WTC11 (cell line): ENCODE measurements at regions not wholly inside any gene's neighbourhood (a gene's known extent, or its start where the extent isn't known, plus 50 kb on each side); places are given as distances from the start of the nearest gene placed in this dataset.

Source experiments
- ATAC-seq: fragments of 200-7000 bp; cut with Tn5 transposase; 2 replicates; pipeline ENCODE4 v1.10.0; 2021; ENCODE audit warnings: mild to moderate bottlenecking, moderate library complexity
- CTCF ChIA-PET: fragments of 300-600 bp; sonication (Branson Sonifier 250); formaldehyde crosslinking; loops from one replicate; lab custom pipeline; 2021; ENCODE audit warnings: antibody characterized with exemption; lab: Charles Lee
- POLR2A ChIA-PET: fragments of 350-600 bp; sonication (Branson Sonifier 250); formaldehyde crosslinking; loops from one replicate; lab custom pipeline; 2021; ENCODE audit warnings: antibody characterized with exemption; lab: Charles Lee
- DNase-seq: peaks from one replicate; pipeline ENCODE4 v3.0.0; 2021; ENCODE audit warnings: low spot score
- H3K27ac Mint-ChIP-seq: 2 replicates; pipeline ENCODE4 v1.8.0; 2021; ENCODE audit warnings: mixed read lengths
- H3K27me3 Mint-ChIP-seq: 2 replicates; pipeline ENCODE4 v1.8.0; 2021; ENCODE audit warnings: low read depth, mild to moderate bottlenecking, moderate library complexity, mixed read lengths
- H3K36me3 Mint-ChIP-seq: 2 replicates; pipeline ENCODE4 v1.8.0; 2021; ENCODE audit warnings: mixed read lengths
- H3K4me1 Mint-ChIP-seq: 2 replicates; pipeline ENCODE4 v1.8.0; 2022; ENCODE audit warnings: mixed read lengths
- H3K4me3 Mint-ChIP-seq: 2 replicates; pipeline ENCODE4 v1.8.0; 2021; ENCODE audit warnings: mild to moderate bottlenecking, moderate library complexity, mixed read lengths
- H3K9me3 Mint-ChIP-seq: 2 replicates; pipeline ENCODE4 v1.8.0; 2021; ENCODE audit warnings: mixed read lengths
- ARID4B ChIP-seq: sonication (generic); formaldehyde crosslinking; IDR thresholded peaks from 2 replicates; pipeline ENCODE4 v1.8.0; 2023; ENCODE audit warnings: missing genetic modification reagents, mild to moderate bottlenecking, borderline replicate concordance
- CBFB ChIP-seq: sonication (generic); formaldehyde crosslinking; IDR thresholded peaks from 2 replicates; pipeline ENCODE4 v1.8.1; 2022; ENCODE audit warnings: mild to moderate bottlenecking, low read depth, missing genetic modification reagents
- CTCF ChIP-seq: fragments of 200-600 bp; IDR thresholded peaks from 2 replicates; pipeline ENCODE4 v1.8.0; 2022; ENCODE audit warnings: antibody characterized with exemption
- ETV6 ChIP-seq: sonication (generic); formaldehyde crosslinking; IDR thresholded peaks from 2 replicates; pipeline ENCODE4 v1.8.1; 2022; ENCODE audit warnings: mild to moderate bottlenecking, missing genetic modification reagents
- JUN ChIP-seq: sonication (generic); formaldehyde crosslinking; IDR thresholded peaks from 2 replicates; pipeline ENCODE4 v1.8.0; 2023; ENCODE audit warnings: mild to moderate bottlenecking, missing genetic modification reagents
- SMAD3 ChIP-seq: sonication (generic); formaldehyde crosslinking; IDR thresholded peaks from 2 replicates; pipeline ENCODE4 v1.8.0; 2022; ENCODE audit warnings: missing genetic modification reagents, mild to moderate bottlenecking, borderline replicate concordance
- SOX15 ChIP-seq: fragments of 250-450 bp; sonication (Bioruptor Pico); IDR thresholded peaks from 2 replicates; pipeline ENCODE4 v1.9.0; 2021; ENCODE audit warnings: mild to moderate bottlenecking
- TCF7 ChIP-seq: sonication (generic); formaldehyde crosslinking; IDR thresholded peaks from 2 replicates; pipeline ENCODE4 v1.8.0; 2022; ENCODE audit warnings: mild to moderate bottlenecking, low read depth, missing genetic modification reagents, moderate library complexity
- TP53 ChIP-seq: sonication (generic); formaldehyde crosslinking; IDR thresholded peaks from 2 replicates; pipeline ENCODE4 v1.8.1; 2023; ENCODE audit warnings: mild to moderate bottlenecking, missing genetic modification reagents
- ZNF232 ChIP-seq: sonication (generic); formaldehyde crosslinking; IDR thresholded peaks from 2 replicates; pipeline ENCODE4 v1.8.0; 2022; ENCODE audit warnings: mild to moderate bottlenecking, missing genetic modification reagents
- ZNF263 ChIP-seq: sonication (generic); formaldehyde crosslinking; IDR thresholded peaks from 2 replicates; pipeline ENCODE4 v1.8.1; 2022; ENCODE audit warnings: low read depth, mild to moderate bottlenecking, moderate library complexity, missing genetic modification reagents
- ZNF416 ChIP-seq: fragments of 250-450 bp; sonication (Bioruptor Pico); IDR thresholded peaks from 2 replicates; pipeline ENCODE4 v1.9.0; 2021; ENCODE audit warnings: mild to moderate bottlenecking, inconsistent platforms
- ZNF532 ChIP-seq: fragments of 250-450 bp; sonication (Bioruptor Pico); IDR thresholded peaks from 2 replicates; pipeline ENCODE4 v1.9.0; 2021; ENCODE audit warnings: mild to moderate bottlenecking, borderline replicate concordance
- ZNF671 ChIP-seq: fragments of 250-450 bp; sonication (Bioruptor Pico); IDR thresholded peaks from 2 replicates; pipeline ENCODE4 v1.8.0; 2021; ENCODE audit warnings: mild to moderate bottlenecking
- ZSCAN18 ChIP-seq: fragments of 250-450 bp; sonication (Bioruptor Pico); IDR thresholded peaks from 2 replicates; pipeline ENCODE4 v2.1.2; 2022; ENCODE audit warnings: mild to moderate bottlenecking, moderate library complexity
- TF ChIP-seq, protein P1 (sequence below): sonication (generic); formaldehyde crosslinking; conservative IDR thresholded peaks from 2 replicates; pipeline ENCODE4 v1.8.1; 2023; ENCODE audit warnings: mild to moderate bottlenecking, low read depth, missing genetic modification reagents, moderate library complexity

DNA sequence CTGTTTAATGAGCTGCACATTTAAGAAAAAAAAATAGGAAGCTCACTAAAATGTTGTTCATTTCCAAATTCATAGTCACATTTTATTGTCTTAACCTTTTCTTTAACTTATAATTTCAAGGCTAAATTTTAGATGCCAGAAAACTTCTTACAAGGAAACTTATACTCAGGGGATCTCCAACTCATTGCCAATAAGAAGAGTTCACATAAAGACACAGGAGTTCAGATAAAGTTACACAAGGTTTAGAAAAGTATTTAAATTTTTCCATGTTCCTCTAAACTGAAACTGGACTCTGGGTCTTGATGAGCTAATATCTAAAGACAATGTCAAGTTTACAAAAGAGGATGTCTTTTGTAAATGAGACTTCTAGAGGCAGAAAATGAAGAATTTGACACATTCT lies 190.7 kb upstream of the KCNJ16 start:
- no peak for ATAC-seq
- DNase-seq = no peak
- Mint-ChIP-seq H3K4me3 (no peak overlapping the region), H3K27me3 (no peaks in the 10 kb centered on the region), H3K9me3 (no peaks in the 10 kb centered on the region), H3K27ac (no peak overlapping the region)
- POLR2A ChIA-PET = no interaction called here
- CTCF ChIA-PET = no interaction called here
- no peak for TF ChIP-seq ETV6
- TF ChIP-seq SOX15 (CRISPR knock-in tag) = no peak
- no peak for TF ChIP-seq ZNF671
- TF ChIP-seq TP53 (CRISPR knock-in tag) = no peak
- TF ChIP-seq, protein P1, sequence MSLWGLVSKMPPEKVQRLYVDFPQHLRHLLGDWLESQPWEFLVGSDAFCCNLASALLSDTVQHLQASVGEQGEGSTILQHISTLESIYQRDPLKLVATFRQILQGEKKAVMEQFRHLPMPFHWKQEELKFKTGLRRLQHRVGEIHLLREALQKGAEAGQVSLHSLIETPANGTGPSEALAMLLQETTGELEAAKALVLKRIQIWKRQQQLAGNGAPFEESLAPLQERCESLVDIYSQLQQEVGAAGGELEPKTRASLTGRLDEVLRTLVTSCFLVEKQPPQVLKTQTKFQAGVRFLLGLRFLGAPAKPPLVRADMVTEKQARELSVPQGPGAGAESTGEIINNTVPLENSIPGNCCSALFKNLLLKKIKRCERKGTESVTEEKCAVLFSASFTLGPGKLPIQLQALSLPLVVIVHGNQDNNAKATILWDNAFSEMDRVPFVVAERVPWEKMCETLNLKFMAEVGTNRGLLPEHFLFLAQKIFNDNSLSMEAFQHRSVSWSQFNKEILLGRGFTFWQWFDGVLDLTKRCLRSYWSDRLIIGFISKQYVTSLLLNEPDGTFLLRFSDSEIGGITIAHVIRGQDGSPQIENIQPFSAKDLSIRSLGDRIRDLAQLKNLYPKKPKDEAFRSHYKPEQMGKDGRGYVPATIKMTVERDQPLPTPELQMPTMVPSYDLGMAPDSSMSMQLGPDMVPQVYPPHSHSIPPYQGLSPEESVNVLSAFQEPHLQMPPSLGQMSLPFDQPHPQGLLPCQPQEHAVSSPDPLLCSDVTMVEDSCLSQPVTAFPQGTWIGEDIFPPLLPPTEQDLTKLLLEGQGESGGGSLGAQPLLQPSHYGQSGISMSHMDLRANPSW (CRISPR knock-in tag) = no peak
- no peak for TF ChIP-seq CBFB
- no peak for TF ChIP-seq ZNF532 (CRISPR knock-in tag)
- no peak for TF ChIP-seq ZNF263 (CRISPR knock-in tag)
- TF ChIP-seq SMAD3 = no peak
- TF ChIP-seq ZNF416 (CRISPR knock-in tag) = no peak
- no peak for TF ChIP-seq ZNF232 (CRISPR knock-in tag)
- TF ChIP-seq, all 79 proteins: peak for 0
- no peaks in the 10 kb centered on the region for H3K36me3 Mint-ChIP-seq
- H3K4me1 Mint-ChIP-seq = no peaks in the 10 kb centered on the region

DNA sequence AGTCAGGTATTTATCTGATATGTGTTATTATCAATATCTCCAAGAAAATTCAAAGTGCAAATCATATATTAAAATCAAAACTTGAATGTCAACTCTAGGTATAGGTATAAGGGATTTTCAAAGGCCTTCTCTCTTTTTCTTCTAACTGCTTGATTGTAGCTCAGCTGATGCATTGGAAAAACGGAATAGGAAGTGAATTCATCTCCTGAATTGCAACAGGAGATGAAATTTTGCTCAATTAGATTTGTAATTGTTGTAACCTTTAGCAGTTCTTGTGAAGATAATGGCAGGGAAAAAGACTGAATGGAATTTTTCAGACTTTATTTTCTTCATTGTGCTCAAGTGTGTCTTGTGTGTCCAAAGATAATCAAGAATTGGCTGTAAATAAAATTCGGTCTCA lies 190.2 kb upstream of the KCNJ16 start:
- ATAC-seq (no peak), DNase-seq (no peak)
- TF ChIP-seq CTCF (no peak), JUN (CRISPR knock-in tag) (no peak), TCF7 (CRISPR knock-in tag) (no peak), ARID4B (no peak), ZSCAN18 (CRISPR knock-in tag) (no peak)
- H3K4me3 Mint-ChIP-seq = no peak overlapping the region
- H3K9me3 Mint-ChIP-seq = no peaks in the 10 kb centered on the region
- CTCF ChIA-PET = no interaction called here
- H3K4me1 Mint-ChIP-seq = no peaks in the 10 kb centered on the region
- H3K36me3 Mint-ChIP-seq = no peaks in the 10 kb centered on the region
- H3K27me3 Mint-ChIP-seq = no peaks in the 10 kb centered on the region
- H3K27ac Mint-ChIP-seq = no peak overlapping the region
- POLR2A ChIA-PET = no interaction called here
